H1 (cell line): ENCODE measurements at regions not wholly inside any gene's neighbourhood (a gene's known extent, or its start where the extent isn't known, plus 50 kb on each side); places are given as distances from the start of the nearest gene placed in this dataset.

Experiments
- CTCF ChIA-PET: fragments of 300-600 bp; sonication (Branson Sonifier 250); formaldehyde crosslinking; loops from one replicate; lab custom pipeline; 2021; ENCODE audit not compliant: partially characterized antibody; lab: Charles Lee
- POLR2A ChIA-PET: fragments of 300-600 bp; sonication (Branson Sonifier 250); formaldehyde crosslinking; loops from one replicate; lab custom pipeline; 2021; ENCODE audit warnings: inconsistent platforms; ENCODE audit not compliant: partially characterized antibody; lab: Charles Lee
- DNase-seq, 2 experiments: peaks; one replicate each; pipeline versions ENCODE4 v3.0.0 to v3.0.0-alpha.2; 2010 to 2022; ENCODE audit warnings: low spot score in 2 of 2, low read depth in 1 of 2, mixed read lengths in 1 of 2
- FAIRE-seq: peaks from 2 replicates; lab custom pipeline; 2011; peaks lifted over from hg19 to GRCh38; lab: Jason Lieb, UNC
- H2AFZ ChIP-seq: 2 replicates; pipeline ENCODE4 v1.8.1; 2012; ENCODE audit warnings: low read length, inconsistent platforms
- H2AK5ac ChIP-seq: 2 replicates; pipeline ENCODE4 v1.6.1; 2013; ENCODE audit warnings: low read depth, low read length
- H2BK120ac ChIP-seq: replicated peaks from 2 replicates; pipeline ENCODE3; 2013; ENCODE audit warnings: low read depth, low read length, inconsistent platforms
- H2BK12ac ChIP-seq: 2 replicates; pipeline ENCODE4 v1.6.1; 2013; ENCODE audit warnings: low read depth, low read length
- H2BK15ac ChIP-seq: 2 replicates; pipeline ENCODE4 v1.6.1; 2013; ENCODE audit warnings: low read length
- H2BK20ac ChIP-seq: 2 replicates; pipeline ENCODE4 v1.6.1; 2013; ENCODE audit warnings: low read length
- H2BK5ac ChIP-seq: 2 replicates; pipeline ENCODE4 v1.6.1; 2013; ENCODE audit warnings: low read depth, low read length
- H3K14ac ChIP-seq: 2 replicates; pipeline ENCODE4 v1.6.1; 2013; ENCODE audit warnings: inconsistent platforms; ENCODE audit not compliant: insufficient read length
- H3K18ac ChIP-seq: 2 replicates; pipeline ENCODE4 v1.6.1; 2013; ENCODE audit warnings: low read length; ENCODE audit errors: extremely low read depth
- H3K23ac ChIP-seq: 2 replicates; pipeline ENCODE4 v1.6.1; 2013; ENCODE audit warnings: inconsistent platforms; ENCODE audit not compliant: insufficient read length
- H3K23me2 ChIP-seq: 2 replicates; pipeline ENCODE4 v1.6.1; 2013; ENCODE audit warnings: low read depth, low read length
- H3K27ac ChIP-seq: 2 replicates; pipeline ENCODE4 v1.6.1; 2011; ENCODE audit warnings: low read depth, low read length, inconsistent platforms
- H3K27me3 ChIP-seq, 4 experiments: replicated peaks in 1 of 4; 1 replicate in 1 of 4; 2 replicates in 3 of 4; pipeline versions ENCODE4 v1.6.1 to v1.8.1; 2011 to 2013; ENCODE audit warnings: low read length in 3 of 4, mild to moderate bottlenecking in 3 of 4, inconsistent platforms in 2 of 4, mixed read lengths in 2 of 4, moderate library complexity in 1 of 4; ENCODE audit not compliant: control insufficient read depth in 3 of 4, insufficient read depth in 3 of 4; ENCODE audit errors: extremely low read depth in 1 of 4
- H3K36me3 ChIP-seq, 4 experiments: 2 replicates each; pipeline versions ENCODE4 v1.6.1 to v1.8.1; 2011 to 2013; ENCODE audit warnings: mild to moderate bottlenecking in 4 of 4, low read length in 3 of 4, moderate library complexity in 2 of 4, control low read depth in 1 of 4, inconsistent platforms in 1 of 4; ENCODE audit not compliant: insufficient read depth in 4 of 4, control insufficient read depth in 2 of 4
- H3K4ac ChIP-seq: replicated peaks from 2 replicates; pipeline ENCODE3; 2013; ENCODE audit warnings: low read length, low read depth, mixed read lengths, inconsistent platforms; ENCODE audit not compliant: insufficient read length
- H3K4me1 ChIP-seq, 4 experiments: replicated peaks in 1 of 4; 1 replicate in 1 of 4; 2 replicates in 3 of 4; pipeline versions ENCODE4 v1.6.1 to v1.8.1; 2011 to 2013; ENCODE audit warnings: low read length in 3 of 4, inconsistent platforms in 2 of 4, mixed read lengths in 1 of 4; ENCODE audit not compliant: insufficient read depth in 4 of 4, control insufficient read depth in 3 of 4
- H3K4me2 ChIP-seq, 2 experiments: 2 replicates each; pipeline versions ENCODE4 v1.6.1 to v1.8.1; 2011 to 2013; ENCODE audit warnings: low read depth in 2 of 2, low read length in 2 of 2, control low read depth in 1 of 2, inconsistent platforms in 1 of 2, mild to moderate bottlenecking in 1 of 2; ENCODE audit not compliant: insufficient read depth in 1 of 2
- H3K4me3 ChIP-seq, 4 experiments: fragments of 200-600, 300-600 bp in 1 of 4; sonication (generic), shearing (Covaris generic), sonication (Bioruptor Twin) in 1 of 4; 2 replicates each; pipeline versions ENCODE4 v1.5.1 to v1.8.1; 2011 to 2016; ENCODE audit warnings: low read length in 4 of 4, low read depth in 3 of 4, control low read depth in 2 of 4, inconsistent platforms in 2 of 4, mild to moderate bottlenecking in 2 of 4, mixed read lengths in 1 of 4, moderate library complexity in 1 of 4; ENCODE audit not compliant: insufficient read depth in 2 of 4; ENCODE audit errors: extremely low read depth in 1 of 4
- H3K56ac ChIP-seq: replicated peaks from 2 replicates; pipeline ENCODE3; 2013; ENCODE audit warnings: low read depth, mild to moderate bottlenecking, mixed read lengths, low read length, inconsistent platforms; ENCODE audit not compliant: insufficient read length
- H3K79me1 ChIP-seq: 2 replicates; pipeline ENCODE4 v1.6.1; 2013; ENCODE audit warnings: low read depth, low read length, control low read depth
- H3K79me2 ChIP-seq, 2 experiments: 2 replicates each; pipeline versions ENCODE4 v1.6.1 to v1.8.1; 2012 to 2013; ENCODE audit warnings: low read length in 2 of 2, mild to moderate bottlenecking in 2 of 2, inconsistent platforms in 1 of 2; ENCODE audit not compliant: insufficient read depth in 2 of 2, control insufficient read depth in 1 of 2
- H3K9ac ChIP-seq, 4 experiments: replicated peaks in 1 of 4; 1 replicate in 1 of 4; 2 replicates in 3 of 4; pipeline versions ENCODE4 v1.6.1 to v1.8.1; 2011 to 2013; ENCODE audit warnings: low read depth in 3 of 4, low read length in 3 of 4, control low read depth in 2 of 4, mild to moderate bottlenecking in 2 of 4, moderate library complexity in 2 of 4, inconsistent platforms in 1 of 4; ENCODE audit errors: extremely low read depth in 1 of 4
- H3K9me3 ChIP-seq, 2 experiments: 2 replicates each; pipeline versions ENCODE4 v1.6.1 to v1.8.1; 2012 to 2013; ENCODE audit warnings: mild to moderate bottlenecking in 2 of 2, moderate library complexity in 2 of 2, control low read depth in 1 of 2, inconsistent platforms in 1 of 2, low read depth in 1 of 2, low read length in 1 of 2, mixed read lengths in 1 of 2; ENCODE audit not compliant: insufficient read depth in 2 of 2
- H4K20me1 ChIP-seq, 2 experiments: replicated peaks in 1 of 2; 2 replicates each; pipeline versions ENCODE3 to v1.8.1; 2011 to 2013; ENCODE audit warnings: inconsistent platforms in 2 of 2, low read length in 2 of 2, mild to moderate bottlenecking in 1 of 2; ENCODE audit not compliant: insufficient read depth in 2 of 2, control insufficient read depth in 1 of 2
- H4K5ac ChIP-seq: 2 replicates; pipeline ENCODE4 v1.6.1; 2013; ENCODE audit warnings: low read length, low read depth, mixed read lengths, inconsistent platforms; ENCODE audit not compliant: insufficient read length
- H4K8ac ChIP-seq: 2 replicates; pipeline ENCODE4 v1.8.0; 2013; ENCODE audit warnings: mild to moderate bottlenecking, moderate library complexity, low read length, inconsistent platforms; ENCODE audit not compliant: insufficient read depth; ENCODE audit errors: extremely low read depth
- H4K91ac ChIP-seq: replicated peaks from 2 replicates; pipeline ENCODE3; 2013; ENCODE audit warnings: low read length, mixed read lengths, inconsistent platforms; ENCODE audit not compliant: insufficient read length
- ATF3 ChIP-seq: IDR thresholded peaks from 2 replicates; pipeline ENCODE4 v1.6.1; 2011; ENCODE audit warnings: low read depth, mild to moderate bottlenecking, low read length; ENCODE audit not compliant: insufficient read depth
- CBX5 ChIP-seq: fragments of 300-800, 300-1000 bp; sonication (generic); IDR thresholded peaks from 2 replicates; pipeline ENCODE4 v1.7.1; 2016; ENCODE audit warnings: antibody characterized with exemption, low read length, low read depth
- CTCF ChIP-seq, 3 experiments: IDR thresholded peaks; 1 replicate in 2 of 3; 2 replicates in 1 of 3; pipeline versions ENCODE4 v1.5.1 to v1.6.1; 2011; ENCODE audit warnings: low read length in 3 of 3, mild to moderate bottlenecking in 3 of 3, inconsistent platforms in 2 of 3, low read depth in 1 of 3, moderate library complexity in 1 of 3; ENCODE audit not compliant: insufficient read depth in 1 of 3; ENCODE audit errors: control extremely low read depth in 1 of 3
- POU5F1 ChIP-seq: IDR thresholded peaks from 2 replicates; pipeline ENCODE4 v1.6.1; 2011; ENCODE audit warnings: low read depth, mild to moderate bottlenecking, low read length, moderate library complexity
- SIN3A ChIP-seq, 2 experiments: IDR thresholded peaks in 1 of 2; conservative IDR thresholded peaks in 1 of 2; 2 replicates each; pipeline ENCODE4 v1.6.1; 2011 to 2012; ENCODE audit warnings: low read length in 2 of 2, improper control_type of control experiment in 1 of 2, low read depth in 1 of 2, mild to moderate bottlenecking in 1 of 2
- SP2 ChIP-seq: IDR thresholded peaks from 2 replicates; pipeline ENCODE4 v1.6.1; 2012; ENCODE audit warnings: mild to moderate bottlenecking, low read length, inconsistent platforms
- USF2 ChIP-seq: IDR thresholded peaks from 2 replicates; pipeline ENCODE4 v1.6.1; 2011; ENCODE audit warnings: low read length, improper control_type of control experiment
- WGBS, 2 experiments: shearing (Covaris generic) in 1 of 2; methylation state at CpG; one replicate each; pipeline versions ENCODE4 v1.1.6 to v1.1.7; 2013 to 2015; ENCODE audit warnings: low lambda C conversion rate in 2 of 2, mixed read lengths in 2 of 2, inconsistent platforms in 1 of 2, low coverage in 1 of 2, missing lambda C conversion rate in 1 of 2; ENCODE audit not compliant: insufficient replicate concordance in 2 of 2, insufficient coverage in 1 of 2, insufficient read length in 1 of 2; ENCODE audit errors: extremely low coverage in 1 of 2, missing lambda C conversion rate in 1 of 2; 5-methylcytosine and 5-hydroxymethylcytosine counted together

GRCh38 chr15:62793752-62794144 lies 248.8 kb upstream of the TPM1 start:
- H3K4me1 ChIP-seq, result peaks cover 4 to 9% (median 7%) of the 10 kb centered on the region in 4 experiments
- H3K23ac ChIP-seq, result no peak overlapping the region
- DNase-seq, result no peak
- H2BK12ac ChIP-seq, result no peak overlapping the region
- H2BK15ac ChIP-seq, result no peak overlapping the region
- no peak overlapping the region for H4K91ac ChIP-seq
- no peaks in the 10 kb centered on the region; a peak in 1 of 8 replicates for H3K36me3 ChIP-seq
- no peak for TF ChIP-seq CTCF (IDR thresholded peaks at IDR 0.05; ENCODE audit: control extremely low read depth in 1 of 3, insufficient read depth in 1 of 3, low read depth in 1 of 3, low read length in 3 of 3)
- TF ChIP-seq CBX5, result no peak
- TF ChIP-seq POU5F1, result no peak
- no peak for TF ChIP-seq USF2
- no peak for TF ChIP-seq SIN3A (conservative IDR thresholded peaks at IDR 0.05 in 1 of 2, IDR thresholded peaks at IDR 0.05 in 1 of 2; ENCODE audit: low read depth in 1 of 2, low read length in 2 of 2)
- TF ChIP-seq ATF3, result no peak
- TF ChIP-seq SP2, result no peak
- 80% methylated on average over 4 of the region's 5 CpGs; no CpG with 5 or more reads in 1 of the 2 experiments for WGBS, 2 experiments
- H3K79me1 ChIP-seq, result no peaks in the 10 kb centered on the region
- no peak overlapping the region for H3K9ac ChIP-seq
- H2AFZ ChIP-seq, result no peak overlapping the region
- no peak overlapping the region for H4K5ac ChIP-seq
- H2BK20ac ChIP-seq, result no peak overlapping the region; the same call in 1 of the 2 replicates
- no peaks in the 10 kb centered on the region for H3K79me2 ChIP-seq
- H3K18ac ChIP-seq, result no peak overlapping the region; the same call in 1 of the 2 replicates
- H2AK5ac ChIP-seq, result 0 out of 2 replicates have a peak overlapping the region, but pooled peaks have one; percentile 48
- no peak overlapping the region for H3K4me2 ChIP-seq
- peaks cover 0 to 2% of the 10 kb centered on the region in 2 experiments for H4K20me1 ChIP-seq
- H3K9me3 ChIP-seq, result no peaks in the 10 kb centered on the region
- no peak overlapping the region for H3K56ac ChIP-seq
- no peak overlapping the region for H3K4me3 ChIP-seq
- no peak overlapping the region for H2BK120ac ChIP-seq
- POLR2A ChIA-PET, result interaction anchor here (1.2 kb wide), 1 partner anchor 12 kb away, joined by 7 read pairs; no protein-coding TSS in a partner anchor
- H4K8ac ChIP-seq, result no peak overlapping the region
- no peak overlapping the region for H3K14ac ChIP-seq
- 0 out of 2 replicates have a peak overlapping the region, but pooled peaks have one; percentile 2 for H2BK5ac ChIP-seq
- H3K27me3 ChIP-seq, result no peaks in the 10 kb centered on the region
- H3K27ac ChIP-seq, result no peak overlapping the region
- CTCF ChIA-PET, result interaction anchor here (0.7 to 1.7 kb wide), 5 partner anchors 14 to 54 kb away, joined by 3 to 4 read pairs (median 4); no protein-coding TSS in a partner anchor
- no peaks in the 10 kb centered on the region for H3K23me2 ChIP-seq
- no peak overlapping the region for H3K4ac ChIP-seq
- no peak for FAIRE-seq
